GM19372 (cell line): ENCODE measurements at regions not wholly inside any gene's neighbourhood (a gene's known extent, or its start where the extent isn't known, plus 50 kb on each side); places are given as distances from the start of the nearest gene placed in this dataset.
"Not testable (repeated sequence)": the region's sequence is repeated elsewhere in the genome, so short reads cannot be mapped to it uniquely, and the experiment has no call there.

Experiments
- ATAC-seq: cut with Tn5 transposase; IDR thresholded peaks from one replicate; pipeline ENCODE4 v1.9.1; 2021; ENCODE audit warnings: mild to moderate bottlenecking, low read depth, moderate library complexity; ENCODE audit not compliant: unreplicated experiment

DNA sequence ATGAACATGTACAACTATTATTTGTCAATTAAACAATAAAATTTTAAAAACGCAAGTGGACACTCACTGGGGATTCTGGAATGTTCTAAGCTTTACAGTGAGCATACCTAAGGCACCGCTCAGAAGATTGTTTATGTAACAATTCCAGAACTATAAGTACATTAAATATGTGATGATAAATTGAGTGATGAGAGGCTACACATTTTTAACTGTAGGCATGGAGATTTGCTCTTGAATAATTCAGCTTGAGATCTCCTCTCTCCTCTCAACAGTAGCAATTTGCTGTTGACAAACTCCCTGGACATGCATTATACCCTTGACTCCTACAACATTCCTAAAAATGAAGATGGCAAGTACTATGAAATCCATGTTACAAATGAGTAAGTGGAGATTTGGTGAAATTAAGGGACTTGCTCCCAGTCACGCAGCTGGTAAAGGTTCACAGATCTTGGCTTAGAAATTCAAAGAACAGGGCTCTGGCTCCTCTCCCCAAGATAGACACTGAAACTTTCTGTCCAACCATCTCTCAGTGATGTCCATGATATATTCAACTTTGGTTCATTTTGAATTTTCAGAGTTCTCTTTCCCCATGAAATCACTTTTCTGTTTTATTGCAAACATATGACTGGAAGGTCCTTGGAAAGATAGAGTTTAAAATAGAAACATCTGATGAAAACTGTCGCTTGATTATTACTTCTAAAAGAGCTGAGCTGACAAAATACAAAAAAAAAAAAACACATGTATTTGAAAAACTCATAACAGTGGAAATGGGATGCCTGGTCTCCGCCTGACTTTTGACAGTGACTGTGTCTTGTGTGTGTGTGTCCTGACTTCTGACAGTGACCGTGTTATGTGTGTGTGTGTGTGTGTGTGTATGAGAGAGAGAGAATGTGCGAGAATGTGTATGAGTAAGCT lies 488.3 kb downstream of the TNS3 start:
- ATAC-seq, result no peak

DNA sequence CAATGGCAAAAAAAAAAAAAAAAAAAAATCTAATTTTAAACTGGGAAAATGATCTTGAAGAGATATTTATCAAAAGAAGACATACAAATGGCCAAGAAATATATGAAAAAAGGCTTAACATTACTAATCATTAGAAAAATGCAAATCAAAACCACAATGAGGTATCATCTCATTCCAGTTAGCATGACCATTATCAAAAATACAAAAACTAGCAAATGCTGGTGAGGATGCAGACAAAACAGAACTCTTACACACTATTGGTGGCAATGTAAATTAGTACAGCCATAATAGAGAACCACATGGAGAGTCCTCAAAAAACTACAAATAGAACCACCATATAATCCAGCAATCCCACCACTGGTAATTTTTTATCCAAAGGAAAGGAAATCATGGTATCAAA lies 489.6 kb downstream of the TNS3 start:
- no peak for ATAC-seq

DNA sequence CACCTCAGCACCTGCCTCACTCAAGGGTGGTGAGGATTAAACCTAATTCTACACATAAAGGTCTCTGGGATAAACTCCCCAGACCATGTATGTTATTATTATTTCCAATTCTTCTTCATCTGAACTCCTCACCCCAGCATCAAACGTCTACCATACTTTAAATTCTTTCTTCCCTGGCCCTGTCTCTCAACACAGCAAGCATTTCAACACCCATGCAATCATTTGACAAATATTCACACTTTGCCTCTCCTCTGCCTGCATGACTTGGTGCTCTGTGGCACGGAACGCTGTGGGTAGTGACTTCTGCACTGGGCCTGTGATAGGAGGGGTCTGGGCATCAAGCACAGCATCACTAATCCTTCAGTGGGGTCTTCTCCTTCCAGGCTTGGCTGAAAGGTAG lies 490.8 kb downstream of the TNS3 start:
- no peak for ATAC-seq

DNA sequence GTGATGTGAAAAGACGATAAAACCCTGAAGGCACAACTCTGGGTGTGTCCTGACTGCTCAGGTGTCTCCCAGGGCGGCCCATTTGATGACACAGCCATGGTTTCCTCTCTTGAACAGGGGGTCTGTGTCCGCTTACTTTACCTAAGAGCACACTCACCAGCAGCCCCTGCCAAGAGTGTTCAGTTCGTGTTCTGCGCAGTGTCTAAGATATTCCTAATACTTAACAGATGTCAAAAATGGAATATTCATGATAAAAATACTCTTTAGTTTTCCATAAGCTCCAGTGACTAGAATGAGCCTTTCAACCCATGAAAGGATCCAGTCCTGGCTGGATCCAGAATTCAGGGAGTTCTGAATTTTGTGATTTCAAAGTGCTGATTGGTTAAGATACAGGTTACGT lies 492.4 kb downstream of the TNS3 start:
- ATAC-seq, result no peak

DNA sequence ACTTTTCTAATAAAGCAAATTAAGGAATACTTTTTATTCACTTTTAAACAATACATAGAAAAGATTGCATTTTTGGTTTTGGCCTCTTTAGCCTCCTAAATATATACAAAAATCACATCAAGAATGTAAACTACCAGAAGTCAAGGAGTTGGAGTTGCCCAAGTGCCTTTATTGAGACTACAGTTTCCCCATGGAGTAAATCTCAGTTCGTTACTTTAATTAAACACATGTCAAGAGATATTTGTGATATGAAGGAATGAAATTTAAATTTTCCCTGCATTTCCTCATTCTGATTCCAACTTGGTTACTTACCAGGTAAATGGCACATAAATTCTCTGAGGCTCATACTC lies 492.9 kb downstream of the TNS3 start:
- ATAC-seq, result no peak

DNA sequence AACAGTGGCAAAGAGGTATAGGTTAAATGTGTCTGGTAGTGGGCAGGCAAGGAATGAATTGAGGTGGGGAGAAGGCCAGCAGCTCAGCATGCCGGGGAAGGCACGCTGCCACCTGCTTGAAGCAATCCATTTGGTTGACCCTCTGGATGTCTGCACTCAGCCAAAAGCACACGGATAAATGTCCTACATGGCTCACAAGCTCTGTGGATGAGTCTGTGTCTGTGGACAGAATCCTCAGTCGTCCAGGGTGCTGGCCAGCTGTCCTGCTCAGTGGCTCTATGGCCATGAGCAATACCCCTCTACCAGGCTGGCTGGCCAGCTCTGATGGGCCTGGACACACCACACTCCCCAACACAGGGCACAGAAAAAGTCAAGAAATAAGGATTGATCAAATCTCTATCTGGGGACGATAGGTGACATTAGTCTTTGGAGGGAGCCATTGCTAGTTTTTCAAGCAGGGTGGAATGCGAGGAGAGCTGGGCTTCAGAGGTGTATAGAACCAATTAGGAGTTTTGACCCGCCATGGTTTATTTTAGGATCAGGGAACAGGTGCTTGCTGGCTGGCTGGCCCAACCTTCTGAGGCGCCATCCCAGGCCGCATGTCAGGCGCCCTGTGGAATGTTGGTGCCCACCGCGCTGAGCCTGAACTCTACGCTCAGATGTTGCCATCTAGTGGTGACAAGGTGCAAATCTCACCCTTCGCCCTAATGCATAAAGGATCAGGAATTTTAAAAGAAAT lies 493.4 kb downstream of the TNS3 start:
- peak; percentile 65 for ATAC-seq

DNA sequence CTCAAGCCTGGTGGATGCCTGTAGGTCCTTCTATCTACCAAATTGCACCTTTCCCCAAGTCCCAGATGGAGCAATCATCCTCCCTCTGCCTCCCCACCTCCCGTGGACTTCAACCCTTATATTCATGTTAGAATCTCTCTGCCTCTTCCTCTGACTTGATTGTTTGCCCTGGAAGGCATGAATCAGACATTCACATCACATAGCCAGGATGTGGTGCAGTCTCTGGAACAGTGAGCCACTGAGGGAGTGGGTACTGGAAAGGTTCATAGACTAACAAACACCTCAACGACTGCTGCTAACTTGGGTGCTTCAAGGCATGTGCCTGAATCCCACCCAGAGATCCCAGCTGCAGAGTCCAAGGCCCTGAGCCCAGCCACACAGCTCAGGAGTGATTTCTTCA lies 494.0 kb downstream of the TNS3 start:
- ATAC-seq, result no peak

DNA sequence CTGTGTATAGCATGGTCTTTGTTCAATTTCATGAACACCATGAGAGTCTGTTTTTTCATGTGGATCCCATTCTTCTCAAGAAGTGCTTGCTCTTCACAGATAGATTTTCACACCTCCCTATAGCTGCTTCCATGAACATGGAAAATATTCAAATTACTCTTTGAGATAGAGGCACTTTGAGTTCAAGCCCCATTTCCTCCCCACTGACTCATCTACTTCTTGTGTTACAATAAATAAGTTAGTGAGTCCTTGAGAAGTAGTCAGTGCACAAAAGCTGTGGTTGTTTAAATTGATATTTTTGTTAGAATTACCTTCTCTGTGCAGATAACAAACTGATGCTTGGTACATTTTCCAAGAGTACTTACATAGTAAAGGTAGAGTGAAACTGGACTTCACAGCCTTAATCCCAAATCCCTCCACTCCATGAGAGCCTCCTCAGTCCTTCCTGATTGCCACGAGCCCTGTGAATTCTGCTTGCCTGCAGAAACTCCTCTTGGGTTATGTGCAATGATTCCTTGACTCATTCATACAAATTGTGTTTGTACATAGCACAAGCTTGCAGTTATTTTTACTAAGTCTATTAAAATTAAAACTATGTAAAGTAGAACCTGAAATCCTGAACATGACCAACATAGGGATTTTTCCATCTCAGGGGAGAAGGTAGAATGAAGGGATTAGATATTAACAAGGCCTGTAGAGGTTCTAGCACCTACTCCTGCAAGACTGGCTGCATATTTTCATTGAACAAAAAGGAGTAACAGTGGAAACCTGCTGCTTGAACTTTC lies 496.2 kb downstream of the TNS3 start:
- ATAC-seq, result no peak

DNA sequence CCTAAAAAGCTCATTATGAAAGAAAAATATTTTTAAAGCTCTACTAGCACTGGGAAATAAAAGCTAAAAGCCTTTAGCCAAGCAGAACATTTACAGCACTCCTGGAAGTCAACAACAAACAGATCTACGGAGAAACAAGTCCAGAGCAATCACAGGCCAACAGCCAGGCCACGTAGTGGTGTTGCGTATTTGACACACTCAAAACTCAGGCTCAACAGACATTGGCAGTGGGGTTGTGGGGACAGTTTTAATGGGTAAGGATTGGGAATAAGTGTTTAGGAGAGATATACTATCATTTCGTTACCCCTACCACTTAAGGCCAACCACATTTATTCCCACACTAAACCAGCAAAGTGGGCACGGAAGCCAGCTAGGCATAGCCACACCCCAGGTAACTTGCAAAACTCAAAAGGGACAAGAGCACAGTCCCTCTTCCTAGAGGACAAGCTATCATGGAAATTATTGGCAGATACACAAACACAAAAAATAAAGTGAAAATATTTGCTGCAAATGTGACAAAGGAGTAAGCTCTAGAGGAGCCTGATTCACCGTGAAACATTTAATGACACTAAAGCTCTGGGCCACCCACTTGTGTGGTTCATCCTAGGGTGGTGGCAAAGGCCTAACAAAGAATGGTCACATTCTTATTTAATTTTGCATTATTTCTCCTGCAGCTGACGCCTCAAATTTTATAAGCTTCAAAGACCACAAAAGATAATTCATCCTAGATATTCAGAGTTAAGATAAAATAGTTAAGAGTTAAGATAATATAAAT lies 498.2 kb downstream of the TNS3 start:
- no peak for ATAC-seq

DNA sequence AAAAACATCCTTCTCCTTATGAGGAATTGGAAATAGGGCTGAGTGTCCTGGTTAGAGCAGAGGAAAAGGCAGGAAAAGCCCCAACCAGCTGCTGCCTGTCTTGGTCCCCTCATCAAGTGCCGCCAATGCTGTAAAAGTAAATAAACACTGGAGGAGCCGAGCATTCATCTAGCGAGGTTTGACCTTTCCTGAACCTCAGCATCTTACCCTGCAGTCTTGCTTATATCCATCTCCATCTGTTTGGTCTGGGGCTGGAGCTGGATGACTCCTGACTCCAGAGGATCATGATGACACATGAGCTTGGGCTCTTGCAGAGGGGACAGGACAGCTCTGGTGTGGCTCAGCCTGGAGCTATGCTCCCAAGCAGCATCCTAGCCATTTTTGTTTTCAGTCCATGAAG lies 501.1 kb downstream of the TNS3 start:
- ATAC-seq, result no peak

DNA sequence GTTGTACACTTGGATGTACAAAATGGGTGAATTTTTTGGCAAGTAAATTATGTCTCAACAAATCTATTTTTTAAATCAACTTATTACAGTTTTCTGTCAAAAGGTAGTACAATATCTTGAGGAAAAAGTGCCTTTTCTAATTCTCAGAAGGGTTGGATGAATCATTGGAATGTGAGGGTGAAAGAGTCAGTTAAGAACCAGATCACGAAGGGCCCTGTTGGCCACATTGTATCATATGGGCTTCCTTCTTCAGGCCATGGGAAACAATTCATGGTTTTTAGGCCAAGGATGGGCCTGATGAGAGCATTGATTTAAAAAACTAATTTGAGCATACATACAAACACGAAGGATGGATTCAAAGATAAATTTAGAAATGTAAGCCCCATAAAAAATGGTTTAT lies 503.7 kb downstream of the TNS3 start:
- ATAC-seq, result no peak

DNA sequence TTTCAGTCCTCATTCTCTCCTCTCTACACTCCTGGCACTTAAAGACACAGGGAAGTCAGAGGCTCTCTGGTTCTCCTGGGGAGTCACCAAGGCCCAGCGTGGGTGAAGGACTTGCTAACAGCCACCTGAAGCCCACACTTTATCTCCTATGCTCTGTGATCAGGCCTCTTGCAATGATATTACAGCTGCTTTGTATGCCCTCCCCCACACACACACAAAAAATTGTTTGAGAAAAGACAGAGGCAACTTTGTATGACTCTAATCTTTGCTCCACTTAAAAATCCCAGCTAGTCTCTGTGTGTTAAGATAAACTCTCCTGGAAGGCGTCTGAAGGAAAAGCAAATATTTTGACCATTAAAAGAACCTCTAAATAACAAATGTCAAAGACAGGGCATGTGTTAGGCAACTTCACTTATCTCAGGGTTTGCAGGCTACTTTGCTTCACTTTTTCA lies 507.2 kb downstream of the TNS3 start:
- no peak for ATAC-seq

DNA sequence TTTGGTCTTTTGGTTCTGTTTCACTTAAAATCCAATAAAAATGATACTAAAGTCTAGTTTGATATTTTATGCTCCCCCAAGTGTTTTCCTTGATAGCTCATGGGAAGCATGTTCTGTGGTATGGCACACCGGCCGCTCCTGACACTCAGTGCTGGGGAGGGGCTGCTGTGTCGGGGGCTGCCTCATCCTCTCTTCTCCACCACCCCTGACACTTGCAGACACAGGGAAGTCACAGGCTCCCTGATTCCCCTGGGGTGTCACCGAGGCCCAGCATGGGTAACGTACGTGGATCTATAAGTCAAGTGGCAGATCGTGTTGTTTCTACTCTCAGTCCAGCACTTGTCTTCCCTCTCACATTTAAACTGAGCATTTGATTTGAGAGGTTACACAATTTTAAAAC lies 508.6 kb downstream of the TNS3 start:
- no peak for ATAC-seq

DNA sequence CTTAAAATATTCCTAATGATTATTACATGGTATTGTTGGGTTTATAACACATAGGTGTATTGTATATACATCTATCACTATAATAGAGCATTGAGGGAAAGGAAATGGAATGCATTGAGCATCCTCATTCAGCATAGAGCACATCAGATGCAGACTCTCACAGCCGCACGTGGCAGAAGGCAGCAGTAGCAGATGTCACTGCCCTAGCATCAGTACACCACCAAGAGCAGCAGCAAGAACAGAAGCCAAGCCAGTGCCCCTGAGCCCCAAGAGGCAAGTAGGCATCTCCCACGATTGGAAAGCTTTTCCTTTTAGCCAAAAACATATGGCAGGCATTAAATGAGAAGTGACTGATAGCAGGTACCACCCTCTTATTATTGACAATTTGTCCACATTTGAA lies 510.0 kb downstream of the TNS3 start:
- ATAC-seq, result no peak

DNA sequence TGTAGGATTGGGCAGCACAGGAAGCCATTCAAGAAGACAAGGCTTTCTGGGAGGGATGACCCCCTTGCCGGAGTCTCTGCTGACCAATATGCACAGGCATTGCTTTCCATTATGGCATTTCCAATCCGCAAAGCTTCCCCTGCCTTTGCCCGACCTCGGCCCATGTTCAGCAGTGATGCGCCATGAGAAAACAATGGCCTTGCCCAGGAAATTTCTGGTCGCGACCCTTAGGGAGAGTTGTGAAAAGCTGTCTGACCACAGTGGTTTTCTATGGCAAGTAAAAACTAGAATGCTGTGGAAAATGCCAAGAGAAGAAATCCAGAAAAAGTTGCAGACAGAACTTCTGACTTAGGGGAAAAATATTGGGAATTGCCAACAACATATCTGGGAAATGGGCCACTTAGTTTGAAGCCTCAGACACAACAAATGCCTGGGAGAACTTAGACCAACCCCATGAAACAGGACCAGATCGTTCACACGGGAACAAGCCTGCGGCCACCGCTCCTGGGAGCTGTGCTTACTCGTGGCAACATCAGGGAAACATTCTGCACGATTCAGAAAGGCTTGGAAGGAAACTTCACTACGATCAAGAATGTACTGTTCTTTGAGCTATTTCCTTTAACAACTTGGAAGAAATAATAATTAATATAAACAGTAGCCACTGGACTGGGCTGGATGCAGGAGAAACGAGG lies 512.4 kb downstream of the TNS3 start:
- no peak for ATAC-seq

DNA sequence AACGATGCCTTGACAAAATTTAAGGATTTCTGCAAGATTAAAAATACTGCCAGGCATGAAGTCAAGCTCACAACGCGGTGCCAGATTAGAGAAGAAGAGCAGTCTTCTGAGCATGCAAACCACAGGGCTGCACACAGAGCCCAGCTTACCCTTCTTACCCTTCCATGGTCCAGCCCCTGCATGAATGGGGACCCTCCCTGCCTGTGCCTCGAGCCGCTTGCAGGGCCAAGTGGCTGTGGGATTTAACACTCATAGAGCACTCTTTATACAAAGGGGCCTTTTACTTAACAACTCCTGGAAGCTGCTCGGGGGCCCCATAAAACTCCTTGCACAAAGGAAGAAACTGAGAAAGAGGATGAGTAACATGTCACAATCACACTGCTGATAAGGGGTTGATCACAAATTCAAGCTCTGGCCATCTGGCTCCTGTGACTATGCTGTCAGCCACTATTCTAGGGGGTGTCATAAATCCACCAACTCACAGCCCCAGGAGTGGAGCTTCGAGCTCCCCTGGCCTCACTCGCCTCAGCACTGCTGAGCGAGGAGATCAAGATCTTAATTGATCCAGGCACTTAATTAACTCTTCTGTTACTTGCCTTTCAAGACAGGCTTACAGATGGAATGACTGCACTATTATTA lies 514.8 kb downstream of the TNS3 start:
- ATAC-seq, result no peak

DNA sequence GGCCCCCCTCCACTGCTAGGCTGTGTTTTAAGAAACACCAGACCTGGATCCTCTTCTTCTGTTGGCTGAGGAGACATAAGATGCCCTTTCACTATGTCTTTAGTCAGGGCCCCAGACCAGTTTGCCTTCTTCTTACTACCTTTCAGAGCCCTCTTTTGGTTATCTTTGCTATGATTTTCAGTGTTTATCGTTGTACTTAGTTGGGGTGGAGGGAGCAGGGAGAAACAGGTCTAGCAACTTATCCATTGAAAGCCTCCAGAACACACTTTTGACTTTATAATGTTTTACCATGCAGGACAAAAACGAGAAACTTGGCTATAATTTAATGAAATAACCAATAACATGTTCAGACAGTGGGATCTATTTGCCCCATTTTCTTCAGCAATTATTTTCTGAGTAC lies 525.2 kb downstream of the TNS3 start:
- ATAC-seq, result no peak

DNA sequence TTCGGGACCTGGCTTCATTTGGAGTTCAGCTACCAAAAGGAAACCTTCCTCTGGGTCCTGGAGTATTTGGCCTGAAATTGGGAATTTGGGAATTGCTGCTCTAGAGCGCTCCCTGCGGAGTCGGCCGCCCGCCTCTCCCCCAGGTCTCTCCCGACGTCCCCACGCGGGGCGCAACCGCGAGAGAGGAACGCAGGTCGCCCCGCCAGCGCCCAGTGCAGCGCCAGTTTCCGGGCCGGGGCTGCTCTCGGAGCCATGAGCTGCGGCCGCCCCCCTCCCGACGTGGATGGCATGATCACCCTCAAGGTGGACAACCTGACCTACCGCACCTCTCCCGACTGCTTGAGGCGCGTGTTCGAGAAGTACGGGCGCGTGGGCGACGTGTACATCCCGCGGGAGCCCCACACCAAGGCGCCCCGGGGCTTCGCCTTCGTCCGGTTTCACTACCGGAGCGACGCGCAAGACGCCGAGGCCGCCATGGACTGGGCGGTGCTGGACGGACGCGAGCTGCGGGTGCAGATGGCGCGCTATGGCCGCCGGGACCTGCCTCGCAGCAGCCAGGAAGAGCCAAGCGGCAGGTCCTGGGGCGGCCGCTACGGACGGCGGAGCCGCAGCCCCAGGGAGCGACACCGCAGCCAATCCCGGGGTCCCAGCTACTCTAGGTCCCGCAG lies 529.2 kb downstream of the TNS3 start:
- not testable (repeated sequence) for ATAC-seq

DNA sequence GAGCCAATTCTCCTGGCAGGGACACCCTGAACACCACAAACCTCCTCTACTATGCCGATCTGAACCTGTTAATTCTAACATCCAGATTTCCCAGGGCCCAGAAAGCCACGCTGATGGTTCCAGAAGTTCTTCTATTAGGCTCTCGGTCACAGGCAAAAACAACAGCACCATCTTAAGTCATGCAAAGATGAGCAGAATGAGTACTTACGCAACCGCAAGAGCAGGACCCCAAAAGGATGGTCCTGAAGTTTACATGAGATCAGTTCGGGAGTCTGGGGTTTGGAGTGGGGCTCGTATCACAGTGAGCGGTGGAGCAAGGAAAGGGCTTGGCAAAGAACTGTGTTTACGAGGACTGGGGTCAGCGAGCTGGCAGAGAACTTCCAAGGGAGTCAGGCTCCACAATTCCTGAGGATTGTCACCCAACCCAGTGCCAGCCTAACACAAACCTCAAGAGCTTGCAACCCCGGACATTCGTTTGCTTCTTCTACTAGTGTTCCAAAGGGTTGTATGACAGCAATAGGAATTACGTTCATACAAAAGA lies 532.6 kb downstream of the TNS3 start:
- ATAC-seq, result no peak
